Activated naive CD8-positive, alpha-beta T cell treated with anti-CD3 and anti-CD28 coated beads for 36 hours (primary cell): ENCODE measurements at regions not wholly inside any gene's neighbourhood (a gene's known extent, or its start where the extent isn't known, plus 50 kb on each side); places are given as distances from the start of the nearest gene placed in this dataset.

Source experiments
- DNase-seq: peaks from one replicate; pipeline ENCODE4 v3.0.0; 2021
- H3K27ac Mint-ChIP-seq: one replicate; pipeline ENCODE4 v1.8.0; 2022; ENCODE audit warnings: mild to moderate bottlenecking, moderate library complexity, mixed read lengths
- H3K27me3 Mint-ChIP-seq: one replicate; pipeline ENCODE4 v1.8.0; 2022; ENCODE audit warnings: mild to moderate bottlenecking, mixed read lengths
- H3K36me3 Mint-ChIP-seq: one replicate; pipeline ENCODE4 v1.8.0; 2021; ENCODE audit warnings: mild to moderate bottlenecking, mixed read lengths
- H3K4me1 Mint-ChIP-seq: one replicate; pipeline ENCODE4 v1.8.0; 2021; ENCODE audit warnings: mixed read lengths
- H3K4me3 Mint-ChIP-seq: one replicate; pipeline ENCODE4 v1.8.0; 2022; ENCODE audit warnings: mild to moderate bottlenecking, moderate library complexity, mixed read lengths
- H3K9me3 Mint-ChIP-seq: one replicate; pipeline ENCODE4 v1.8.0; 2022; ENCODE audit warnings: mixed read lengths

DNA sequence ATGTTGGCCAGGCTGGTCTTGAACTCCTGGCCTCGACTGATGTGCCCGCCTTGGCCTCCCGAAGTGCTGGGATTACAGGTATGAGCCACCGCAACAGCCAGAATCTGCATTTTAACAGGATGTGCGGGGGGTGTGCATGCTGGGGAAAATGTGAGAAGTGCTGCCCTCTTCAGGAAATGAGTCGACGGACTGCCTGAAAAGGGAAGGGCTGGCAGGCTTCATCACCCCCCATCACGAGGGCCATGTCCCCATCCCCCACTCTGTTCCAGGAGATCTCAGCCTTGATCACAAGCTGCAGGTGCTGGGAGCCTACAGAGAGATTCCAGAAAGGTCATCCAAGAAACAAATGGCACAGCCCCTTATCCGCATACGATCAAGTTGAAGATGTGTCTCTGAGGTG lies 195.3 kb upstream of the RPL38 start:
- Mint-ChIP-seq H3K27ac (no peak overlapping the region), H3K4me3 (no peak overlapping the region), H3K9me3 (no peaks in the 10 kb centered on the region), H3K4me1 (peaks cover 14% of the 10 kb centered on the region), H3K27me3 (peaks cover 36% of the 10 kb centered on the region), H3K36me3 (no peaks in the 10 kb centered on the region)
- peak; percentile 26 for DNase-seq

GRCh38 chr17:74009056-74009625 lies 194.3 kb upstream of the RPL38 start:
- Mint-ChIP-seq H3K9me3 (no peaks in the 10 kb centered on the region), H3K4me3 (no peak overlapping the region), H3K27ac (no peak overlapping the region), H3K27me3 (peaks cover 36% of the 10 kb centered on the region), H3K4me1 (peaks cover 14% of the 10 kb centered on the region), H3K36me3 (no peaks in the 10 kb centered on the region)
- no peak for DNase-seq

DNA sequence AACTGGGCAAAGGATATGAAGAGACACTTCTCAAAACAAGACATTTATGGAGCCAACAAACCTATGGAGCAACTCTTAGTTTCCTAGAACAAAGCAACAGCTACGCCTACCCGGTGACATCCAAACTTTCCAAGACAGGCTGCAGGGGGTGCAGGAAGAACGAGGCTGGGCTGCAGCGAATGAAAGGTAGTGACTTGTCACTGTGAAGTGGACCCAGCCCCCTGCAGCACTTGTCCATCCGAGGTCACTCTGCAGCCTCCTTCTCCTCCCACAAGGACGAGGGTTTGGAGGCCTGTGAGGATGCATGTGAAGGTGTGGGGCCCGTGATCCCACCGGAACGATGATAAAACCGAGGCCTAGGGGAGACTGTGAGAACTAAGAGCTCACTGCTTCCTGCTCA lies 192.6 kb upstream of the RPL38 start:
- DNase-seq = no peak
- H3K27ac Mint-ChIP-seq = no peak overlapping the region
- H3K27me3 Mint-ChIP-seq = peaks cover 37% of the 10 kb centered on the region
- no peaks in the 10 kb centered on the region for H3K36me3 Mint-ChIP-seq
- H3K4me3 Mint-ChIP-seq = no peak overlapping the region
- H3K9me3 Mint-ChIP-seq = no peaks in the 10 kb centered on the region
- peaks cover 14% of the 10 kb centered on the region for H3K4me1 Mint-ChIP-seq

- Mint-ChIP-seq H3K36me3 (no peaks in the 10 kb centered on the region), H3K9me3 (no peaks in the 10 kb centered on the region), H3K27me3 (peaks cover 37% of the 10 kb centered on the region), H3K27ac (no peak overlapping the region), H3K4me3 (no peak overlapping the region), H3K4me1 (peaks cover 14% of the 10 kb centered on the region)
- DNase-seq = no peak
Measured at GRCh38 chr17:74011966-74012365, 191.5 kb upstream of the RPL38 start.

GRCh38 chr17:74012465-74012864 lies 191.0 kb upstream of the RPL38 start:
- no peak for DNase-seq
- Mint-ChIP-seq H3K36me3 (no peaks in the 10 kb centered on the region), H3K27ac (no peak overlapping the region), H3K9me3 (no peaks in the 10 kb centered on the region), H3K27me3 (peaks cover 35% of the 10 kb centered on the region), H3K4me1 (peaks cover 14% of the 10 kb centered on the region), H3K4me3 (no peak overlapping the region)

GRCh38 chr17:74015316-74015715 lies 188.2 kb upstream of the RPL38 start:
- Mint-ChIP-seq H3K27ac (no peak overlapping the region), H3K4me3 (no peak overlapping the region), H3K27me3 (peaks cover 20% of the 10 kb centered on the region), H3K36me3 (no peaks in the 10 kb centered on the region), H3K4me1 (peaks cover 12% of the 10 kb centered on the region), H3K9me3 (no peaks in the 10 kb centered on the region)
- DNase-seq = no peak

DNA sequence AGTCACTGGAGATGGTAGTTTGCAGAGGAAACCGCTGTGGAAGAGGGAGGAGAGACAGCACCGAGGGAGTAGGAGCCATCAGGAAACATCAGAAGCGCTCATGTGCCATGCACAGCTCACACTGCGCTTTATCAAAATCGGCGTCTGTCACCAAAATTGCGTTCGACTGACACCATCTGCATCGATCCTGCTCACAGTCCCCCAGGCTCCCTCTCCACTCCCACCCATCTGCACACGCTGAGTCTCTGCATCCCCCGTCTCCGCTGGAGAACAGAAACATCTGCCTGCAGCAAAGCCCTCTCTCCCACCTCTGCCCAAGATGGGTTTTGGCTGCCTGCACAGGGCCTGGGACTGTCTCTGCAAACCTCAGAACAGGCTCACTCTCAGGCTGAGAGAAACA lies 187.5 kb upstream of the RPL38 start:
- no peaks in the 10 kb centered on the region for H3K9me3 Mint-ChIP-seq
- no peaks in the 10 kb centered on the region for H3K36me3 Mint-ChIP-seq
- peaks cover 12% of the 10 kb centered on the region for H3K4me1 Mint-ChIP-seq
- H3K4me3 Mint-ChIP-seq = no peak overlapping the region
- no peak for DNase-seq
- H3K27ac Mint-ChIP-seq = no peak overlapping the region
- peaks cover 20% of the 10 kb centered on the region for H3K27me3 Mint-ChIP-seq

- Mint-ChIP-seq H3K27me3 (peaks cover 20% of the 10 kb centered on the region), H3K4me3 (no peak overlapping the region), H3K36me3 (no peaks in the 10 kb centered on the region), H3K27ac (no peak overlapping the region), H3K4me1 (peaks cover 12% of the 10 kb centered on the region), H3K9me3 (no peaks in the 10 kb centered on the region)
- DNase-seq = no peak
Measured at GRCh38 chr17:74016461-74016860, 187.0 kb upstream of the RPL38 start.

- no peaks in the 10 kb centered on the region for H3K36me3 Mint-ChIP-seq
Measured at GRCh38 chr17:74017466-74017865, 186.0 kb upstream of the RPL38 start.

DNA sequence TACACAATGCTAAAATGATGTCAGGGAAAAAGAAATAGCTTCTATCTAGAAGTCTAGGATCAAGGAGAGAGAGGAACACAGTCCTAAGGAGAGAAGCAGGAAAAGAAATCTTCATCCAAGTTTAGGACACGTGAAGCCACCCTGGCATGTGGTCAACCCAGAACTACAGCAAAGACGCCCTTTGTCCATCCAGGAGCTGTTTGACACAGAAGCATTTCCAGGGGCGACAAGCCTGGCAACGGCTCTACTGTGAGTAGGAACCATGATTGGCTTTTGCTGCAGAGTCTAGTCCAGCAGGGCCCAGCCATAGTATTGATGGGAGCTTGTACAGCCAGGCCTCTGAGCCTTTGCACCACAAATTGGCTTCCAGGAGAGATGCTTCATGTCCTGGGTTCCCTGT lies 185.4 kb upstream of the RPL38 start:
- Mint-ChIP-seq H3K36me3 (no peaks in the 10 kb centered on the region), H3K27me3 (peaks cover 15% of the 10 kb centered on the region), H3K4me3 (no peak overlapping the region), H3K4me1 (peaks cover 2% of the 10 kb centered on the region), H3K9me3 (no peaks in the 10 kb centered on the region), H3K27ac (no peak overlapping the region)
- no peak for DNase-seq

More at GRCh38 chr17:74017466-74017865, 186.0 kb upstream of the RPL38 start:
- H3K27ac Mint-ChIP-seq = no peak overlapping the region
- H3K4me1 Mint-ChIP-seq = peaks cover 6% of the 10 kb centered on the region
- no peak for DNase-seq
- no peaks in the 10 kb centered on the region for H3K9me3 Mint-ChIP-seq
- no peak overlapping the region for H3K4me3 Mint-ChIP-seq
- peaks cover 19% of the 10 kb centered on the region for H3K27me3 Mint-ChIP-seq

- H3K4me1 Mint-ChIP-seq = peaks cover 2% of the 10 kb centered on the region
- H3K36me3 Mint-ChIP-seq = no peaks in the 10 kb centered on the region
- H3K27ac Mint-ChIP-seq = no peak overlapping the region
- peaks cover 9% of the 10 kb centered on the region for H3K27me3 Mint-ChIP-seq
- no peak overlapping the region for H3K4me3 Mint-ChIP-seq
- no peak for DNase-seq
- no peaks in the 10 kb centered on the region for H3K9me3 Mint-ChIP-seq
Measured at GRCh38 chr17:74019271-74019670, 184.2 kb upstream of the RPL38 start.

- Mint-ChIP-seq H3K27me3 (peaks cover 9% of the 10 kb centered on the region), H3K27ac (no peak overlapping the region), H3K4me3 (no peak overlapping the region), H3K9me3 (no peaks in the 10 kb centered on the region), H3K4me1 (peaks cover 2% of the 10 kb centered on the region), H3K36me3 (no peaks in the 10 kb centered on the region)
- DNase-seq = no peak
Measured at GRCh38 chr17:74019860-74020259, 183.6 kb upstream of the RPL38 start.

GRCh38 chr17:74020522-74020921 lies 183.0 kb upstream of the RPL38 start:
- Mint-ChIP-seq H3K9me3 (no peaks in the 10 kb centered on the region), H3K27me3 (peaks cover 2% of the 10 kb centered on the region), H3K4me1 (peaks cover 2% of the 10 kb centered on the region), H3K4me3 (no peak overlapping the region), H3K27ac (no peak overlapping the region), H3K36me3 (no peaks in the 10 kb centered on the region)
- DNase-seq = no peak

GRCh38 chr17:74024871-74025531 lies 178.5 kb upstream of the RPL38 start:
- H3K27me3 Mint-ChIP-seq = no peaks in the 10 kb centered on the region
- H3K4me3 Mint-ChIP-seq = no peak overlapping the region
- no peak overlapping the region for H3K27ac Mint-ChIP-seq
- DNase-seq = no peak
- no peaks in the 10 kb centered on the region for H3K36me3 Mint-ChIP-seq
- peaks cover under 1% of the 10 kb centered on the region for H3K4me1 Mint-ChIP-seq
- no peaks in the 10 kb centered on the region for H3K9me3 Mint-ChIP-seq

- H3K36me3 Mint-ChIP-seq = no peaks in the 10 kb centered on the region
- H3K27me3 Mint-ChIP-seq = no peaks in the 10 kb centered on the region
- H3K4me3 Mint-ChIP-seq = no peak overlapping the region
- H3K27ac Mint-ChIP-seq = no peak overlapping the region
- H3K4me1 Mint-ChIP-seq = no peaks in the 10 kb centered on the region
- no peak for DNase-seq
- H3K9me3 Mint-ChIP-seq = no peaks in the 10 kb centered on the region
Measured at GRCh38 chr17:74027444-74027843, 176.0 kb upstream of the RPL38 start.

GRCh38 chr17:74028354-74029116 lies 174.9 kb upstream of the RPL38 start:
- Mint-ChIP-seq H3K27ac (no peak overlapping the region), H3K4me3 (no peak overlapping the region), H3K36me3 (no peaks in the 10 kb centered on the region), H3K4me1 (no peaks in the 10 kb centered on the region), H3K9me3 (no peaks in the 10 kb centered on the region), H3K27me3 (no peaks in the 10 kb centered on the region)
- no peak for DNase-seq
